NCI-H1436 (cell line): ENCODE measurements at regions not wholly inside any gene's neighbourhood (a gene's known extent, or its start where the extent isn't known, plus 50 kb on each side); places are given as distances from the start of the nearest gene placed in this dataset.
"Not testable (repeated sequence)": the region's sequence is repeated elsewhere in the genome, so short reads cannot be mapped to it uniquely, and the experiment has no call there.

Experiments used
- DNase-seq: peaks from one replicate; lab custom pipeline; 2025; lab: John Stamatoyannopoulos, UW

DNA sequence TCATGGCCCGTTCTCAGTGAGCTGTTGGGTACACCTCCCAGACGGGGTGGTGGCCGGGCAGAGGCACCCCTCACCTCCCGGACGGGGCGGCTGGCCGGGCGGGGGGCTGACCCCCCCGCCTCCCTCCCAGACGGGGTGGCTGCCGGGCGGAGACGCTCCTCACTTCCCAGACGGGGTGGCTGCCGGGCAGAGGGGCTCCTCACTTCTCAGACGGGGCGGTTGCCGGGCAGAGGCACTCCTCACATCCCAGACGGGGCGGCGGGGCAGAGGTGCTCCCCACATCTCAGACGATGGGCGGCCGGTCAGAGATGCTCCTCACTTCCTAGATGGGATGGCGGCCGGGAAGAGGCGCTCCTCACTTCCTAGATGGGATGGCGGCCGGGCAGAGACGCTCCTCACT, 129.7 kb upstream of the DAAM1 start:
- not testable (repeated sequence) for DNase-seq

DNA sequence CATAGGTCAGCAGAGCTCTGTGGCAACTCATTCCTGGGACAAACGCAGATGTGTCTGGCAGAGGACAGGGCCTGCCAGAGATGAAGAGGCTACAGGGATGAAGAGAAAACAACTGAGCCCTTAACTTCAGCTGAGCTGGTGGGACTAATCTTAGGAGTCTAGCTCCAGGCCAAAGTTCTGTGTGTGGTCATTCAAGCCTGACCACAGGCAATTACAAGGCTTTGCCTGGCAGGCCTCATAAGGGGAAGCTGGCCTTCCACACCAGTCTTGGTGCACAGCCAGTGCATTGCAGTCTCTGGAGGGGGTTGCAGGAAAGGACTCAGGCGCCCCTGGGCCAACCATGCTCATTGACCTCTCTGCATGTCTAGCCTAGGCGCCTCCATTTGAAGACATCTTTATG, 127.6 kb upstream of the DAAM1 start:
- DNase-seq: no peak

DNA sequence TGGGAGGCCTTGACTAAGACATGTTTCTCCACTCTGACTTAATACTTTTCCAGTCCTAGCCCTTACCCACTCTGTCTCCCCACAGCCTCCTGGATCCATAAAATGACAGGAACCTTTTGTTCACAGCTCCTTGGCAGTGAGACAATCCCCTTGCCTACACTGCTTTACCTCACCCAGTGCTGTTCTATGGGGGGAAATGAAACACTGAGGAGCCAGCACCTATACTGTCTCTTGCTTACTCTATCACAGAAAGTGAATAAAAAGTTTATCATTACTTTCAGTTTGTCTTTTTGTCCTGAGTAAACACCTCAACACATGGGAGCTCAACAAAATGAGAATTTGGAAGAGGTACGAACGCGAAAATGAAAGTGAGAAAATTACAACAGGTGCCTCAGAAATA, 127.2 kb upstream of the DAAM1 start:
- DNase-seq: no peak

DNA sequence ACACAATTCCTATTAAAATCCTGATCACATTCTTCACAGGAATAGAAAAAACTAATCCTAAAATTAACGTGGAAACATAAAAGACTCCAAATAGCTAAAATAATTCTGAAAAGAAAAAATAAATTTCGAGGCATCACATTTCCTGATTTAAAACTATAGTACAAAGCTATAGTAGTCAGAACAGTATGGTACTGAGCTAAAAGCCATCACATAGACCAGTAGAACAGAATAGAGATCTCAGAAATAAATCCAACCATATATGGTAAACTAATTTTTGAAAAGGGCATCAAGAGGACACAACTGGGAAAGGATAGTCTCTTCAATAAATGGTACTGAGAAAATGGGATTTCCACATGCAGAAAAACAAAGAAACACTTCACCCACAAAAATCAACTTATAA, 125.2 kb upstream of the DAAM1 start:
- no peak for DNase-seq

DNA sequence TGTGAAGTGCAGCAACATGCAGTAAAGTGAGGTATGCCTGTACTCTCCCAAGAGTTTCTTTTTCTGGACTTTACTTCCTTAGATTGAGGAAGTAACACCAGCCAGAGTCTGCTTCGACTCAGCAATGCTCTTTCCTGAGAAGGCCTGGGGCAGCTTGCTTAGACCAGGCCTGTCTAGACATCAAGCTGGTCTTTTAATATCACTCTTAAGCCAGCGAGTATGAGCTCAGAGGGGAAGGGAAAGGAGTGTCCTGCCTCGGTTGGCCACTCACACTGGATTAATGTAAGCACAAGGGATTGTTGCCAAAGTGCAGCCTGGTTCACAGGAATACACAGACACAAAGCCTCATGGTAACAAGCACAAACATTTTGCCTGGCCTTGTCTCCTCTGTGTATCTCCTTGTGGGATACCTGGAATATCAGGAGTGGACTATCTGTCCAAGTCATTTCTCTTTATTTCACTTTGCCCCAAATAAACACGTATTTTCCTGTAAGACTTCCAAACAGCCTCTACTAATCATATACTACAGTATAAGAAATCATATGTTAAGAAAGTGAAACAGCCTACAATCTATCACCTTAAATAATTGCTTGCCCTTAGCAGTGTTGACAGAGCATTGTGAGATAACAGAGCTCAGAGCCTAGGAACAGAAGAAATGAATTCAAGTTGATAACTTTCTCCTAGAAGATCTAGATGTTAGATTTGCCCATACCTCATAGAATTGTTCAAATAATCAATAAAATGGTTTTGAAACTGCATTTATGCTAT, 121.2 kb upstream of the DAAM1 start:
- no peak for DNase-seq

DNA sequence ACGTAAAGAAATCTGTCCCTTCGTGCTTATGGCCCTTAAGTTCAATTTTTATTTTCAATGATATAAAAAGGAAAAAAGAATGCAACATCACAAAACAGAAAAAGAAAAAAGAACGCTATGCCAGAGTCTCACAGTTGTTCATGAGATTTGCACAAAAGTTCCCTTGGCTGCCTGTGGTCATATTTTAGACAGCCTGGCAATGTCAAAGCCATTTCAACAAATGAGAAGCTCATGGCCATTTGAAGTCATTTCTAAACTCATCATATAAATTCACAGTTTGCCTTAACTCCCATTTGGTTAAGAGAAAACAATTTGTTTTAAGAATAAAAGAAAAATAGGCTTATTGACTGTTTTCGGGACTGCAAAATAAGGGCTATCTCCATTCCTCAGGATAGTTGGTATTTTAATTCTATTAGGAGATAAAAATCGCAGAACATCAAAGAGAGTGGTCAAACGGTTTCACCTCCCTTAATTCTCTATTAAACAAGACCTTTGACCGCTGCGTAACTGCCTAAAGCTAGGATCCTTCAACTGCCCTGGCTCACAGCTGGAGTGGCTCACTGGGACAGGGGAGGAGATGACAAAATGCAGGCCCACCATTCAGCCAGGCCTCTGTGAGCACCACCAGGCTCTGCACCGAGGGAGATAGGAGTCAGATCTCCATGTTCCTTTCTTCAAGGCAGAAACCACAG, 119.2 kb upstream of the DAAM1 start:
- no peak for DNase-seq

DNA sequence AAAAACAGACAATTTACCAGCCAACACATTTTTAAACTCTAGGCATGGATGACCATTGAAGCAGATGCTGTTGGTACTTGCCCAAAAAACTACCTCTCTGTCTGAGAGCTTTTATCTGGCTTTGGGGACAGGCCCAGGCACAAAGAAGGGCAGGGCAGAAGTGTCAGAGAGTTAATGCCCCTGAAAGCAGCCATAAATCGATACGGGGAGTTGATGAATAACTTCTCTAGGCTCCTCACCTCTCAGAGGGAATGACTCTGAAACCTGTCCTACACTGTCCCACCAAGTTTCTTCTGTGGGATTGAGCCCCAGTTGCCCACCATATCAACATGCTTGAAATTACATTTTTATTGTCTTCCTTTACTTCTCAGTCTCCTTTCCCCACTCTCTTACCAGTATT, 113.0 kb upstream of the DAAM1 start:
- no peak for DNase-seq

DNA sequence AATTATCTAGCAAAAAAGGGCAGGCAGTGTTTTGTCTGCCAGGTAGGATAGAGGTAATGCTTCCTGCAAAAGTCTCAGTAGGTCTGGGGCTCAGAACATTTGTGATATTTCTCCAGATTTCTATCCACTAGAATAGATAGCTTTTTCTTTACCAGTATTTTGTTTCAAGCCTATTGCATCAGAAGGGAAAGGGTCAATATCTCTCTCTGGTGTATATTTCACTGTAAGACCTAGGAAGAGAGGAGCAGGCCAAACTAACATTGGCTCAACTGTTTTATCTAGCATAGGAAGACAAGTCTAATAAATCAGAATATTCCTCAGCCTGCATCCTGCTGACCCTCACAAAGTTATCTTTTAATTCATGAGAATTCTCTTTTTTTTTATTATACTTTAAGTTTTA, 106.7 kb upstream of the DAAM1 start:
- no peak for DNase-seq

DNA sequence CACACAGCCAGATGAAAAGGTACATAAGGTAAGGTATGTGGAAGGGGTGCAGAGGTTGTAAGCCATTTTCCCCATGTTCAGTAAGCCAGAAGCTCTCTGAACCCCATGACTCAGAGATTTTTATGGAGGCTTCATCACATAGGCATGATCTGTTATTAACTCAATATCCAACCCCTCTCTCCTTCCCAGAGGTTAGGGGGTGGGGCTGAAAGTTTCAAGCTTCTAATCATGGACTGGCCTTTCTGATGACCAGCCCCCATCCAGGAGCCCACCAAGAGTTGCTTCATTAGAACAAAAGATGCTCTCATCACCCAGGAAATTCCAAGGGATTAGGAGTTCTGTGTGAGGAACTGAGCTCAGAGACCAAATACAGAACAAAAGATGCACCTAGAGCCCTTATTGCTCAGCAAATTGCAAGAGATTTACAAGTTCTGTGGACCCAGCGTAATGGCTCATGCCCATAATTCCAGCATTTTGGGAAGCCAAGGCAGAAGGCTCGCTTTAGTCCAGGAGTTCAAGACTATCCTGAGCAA, 103.2 kb upstream of the DAAM1 start:
- DNase-seq: no peak

DNA sequence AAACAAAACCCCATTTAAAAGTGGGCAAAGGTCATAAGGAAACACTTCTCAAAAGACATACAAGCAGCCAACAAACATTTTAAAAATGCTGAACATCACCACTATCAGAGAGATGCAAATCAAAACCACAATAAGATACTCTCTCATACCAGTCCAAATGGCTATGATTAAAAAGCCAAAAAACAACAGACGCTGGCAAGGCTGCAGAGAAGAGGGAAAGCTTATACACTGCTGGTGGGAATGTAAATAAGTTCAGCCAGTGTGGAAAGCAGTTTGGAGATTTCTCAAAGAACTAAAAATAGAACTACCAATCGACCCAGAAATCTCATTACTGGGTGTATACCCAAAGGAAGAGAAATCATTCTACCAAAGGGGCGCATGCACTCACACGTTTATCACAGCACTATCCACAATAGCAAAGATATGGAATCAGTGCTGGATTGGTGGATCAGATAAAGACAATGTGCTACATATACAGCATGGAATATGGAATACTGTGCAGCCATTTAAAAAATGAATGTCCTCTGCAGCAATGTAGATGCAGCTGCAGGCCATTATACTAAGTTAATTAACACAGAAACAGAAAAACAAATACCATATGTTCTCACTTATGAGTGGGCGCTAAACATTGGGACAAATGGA, 102.1 kb upstream of the DAAM1 start:
- no peak for DNase-seq

DNA sequence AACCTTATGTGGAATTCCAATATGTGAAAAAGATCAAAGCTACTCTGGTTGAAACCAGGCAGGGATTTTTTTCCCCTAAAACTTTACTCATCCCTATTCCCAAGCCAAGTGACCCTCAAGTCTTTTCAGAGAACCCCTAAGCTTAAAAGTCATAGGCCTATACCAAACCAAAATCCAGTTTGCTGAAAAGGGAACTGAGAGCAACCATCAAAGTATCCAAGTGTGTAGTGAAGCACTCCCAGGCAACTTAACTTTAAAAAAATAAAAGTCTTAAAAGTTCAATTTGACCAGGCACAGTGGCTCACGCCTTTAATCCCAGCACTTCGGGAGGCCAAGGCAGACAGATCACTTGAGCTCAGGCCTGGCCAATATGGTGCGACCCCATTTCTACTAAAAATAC, 101.2 kb upstream of the DAAM1 start:
- DNase-seq: no peak

DNA sequence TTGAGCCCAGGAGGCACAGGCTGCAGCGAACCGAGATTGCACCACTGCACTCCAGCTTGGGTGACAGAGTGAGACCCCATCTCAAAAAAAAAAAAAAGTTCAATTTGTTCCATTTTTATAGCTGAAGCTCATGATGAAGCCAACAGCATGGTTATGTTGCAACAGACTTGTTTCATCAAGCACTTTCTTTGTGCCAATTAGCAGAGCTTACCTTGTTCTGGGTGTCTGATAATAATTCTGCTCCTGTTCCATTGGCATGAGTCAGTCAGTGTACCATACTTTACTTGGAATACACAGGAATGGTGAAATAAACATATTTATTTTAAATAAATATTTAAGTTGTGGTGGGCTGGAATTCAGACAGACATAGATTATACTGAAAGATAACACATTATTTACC, 100.8 kb upstream of the DAAM1 start:
- DNase-seq: no peak

DNA sequence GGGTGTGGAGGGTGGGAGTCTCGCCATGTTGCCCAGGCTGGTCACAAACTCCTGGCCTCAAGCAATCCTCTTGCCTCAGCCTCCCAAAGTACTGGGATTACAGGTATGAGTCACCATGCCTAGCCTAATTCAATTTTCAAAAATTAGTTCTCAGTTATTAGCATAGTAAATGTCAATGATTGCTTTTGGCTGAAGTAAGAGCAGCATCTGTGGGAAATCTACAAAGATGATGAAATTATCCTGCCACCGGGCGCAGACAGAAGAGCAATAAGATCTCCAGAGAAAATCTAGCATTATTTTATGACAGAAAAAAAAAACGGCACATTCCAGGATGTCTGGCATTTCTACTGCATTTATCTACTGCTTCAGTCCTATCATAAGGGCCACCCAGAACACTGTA, 97.9 kb upstream of the DAAM1 start:
- no peak for DNase-seq

DNA sequence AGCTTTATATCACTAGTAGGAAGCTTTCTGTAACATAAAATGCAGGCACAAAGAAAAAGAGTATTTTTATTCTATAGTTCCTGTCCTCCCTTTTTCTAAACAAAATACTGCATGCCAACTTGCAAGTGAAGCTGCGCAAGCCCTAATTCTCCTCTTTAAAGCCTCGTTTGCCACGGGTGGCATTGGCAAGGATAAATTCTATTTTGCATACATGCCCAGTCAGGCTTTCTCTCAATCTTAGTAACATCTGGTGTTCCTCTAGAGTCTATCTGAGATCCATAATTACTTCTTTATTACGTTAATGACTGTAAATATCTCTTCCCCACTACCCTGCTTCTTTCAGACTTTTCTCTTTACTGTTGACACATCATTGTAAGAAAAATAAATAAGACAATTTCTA, 97.1 kb upstream of the DAAM1 start:
- DNase-seq: no peak

DNA sequence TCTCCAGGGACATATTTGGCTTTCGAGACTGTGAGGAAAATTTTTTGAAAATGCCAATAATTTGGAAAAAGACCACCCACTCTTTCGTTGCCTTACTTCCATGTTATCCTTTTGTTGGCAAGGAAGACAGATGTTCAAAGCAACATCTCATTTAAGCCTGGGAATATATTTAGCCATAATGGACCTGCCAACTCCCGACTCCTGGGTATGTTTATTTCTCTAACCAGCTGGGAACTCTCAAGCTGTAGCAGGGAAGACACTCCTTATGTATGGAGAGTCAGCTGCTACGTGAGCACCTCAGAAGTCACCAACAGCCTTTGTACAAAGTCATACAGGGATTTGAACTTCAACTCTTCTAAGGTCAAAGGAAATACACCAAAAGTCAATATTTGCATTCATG, 96.5 kb upstream of the DAAM1 start:
- DNase-seq: no peak

DNA sequence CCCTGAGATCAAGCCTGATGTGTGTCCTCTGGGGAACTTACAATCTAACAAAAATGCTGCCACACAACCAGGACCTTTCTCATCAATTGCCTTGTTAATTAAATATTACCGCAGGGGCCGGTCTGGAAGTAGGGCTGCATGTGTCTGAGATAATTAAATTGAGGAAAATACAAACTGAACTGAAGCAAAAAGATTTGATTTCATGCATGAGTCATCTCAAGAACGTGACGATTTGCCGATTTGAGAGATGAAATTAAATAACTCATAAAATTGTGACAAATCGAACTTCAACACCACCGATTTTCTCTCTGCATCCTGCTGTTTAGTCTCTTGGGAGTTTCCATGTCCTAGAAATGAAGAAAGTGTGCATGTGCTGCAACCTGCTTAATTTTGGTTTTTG, 94.6 kb upstream of the DAAM1 start:
- no peak for DNase-seq

DNA sequence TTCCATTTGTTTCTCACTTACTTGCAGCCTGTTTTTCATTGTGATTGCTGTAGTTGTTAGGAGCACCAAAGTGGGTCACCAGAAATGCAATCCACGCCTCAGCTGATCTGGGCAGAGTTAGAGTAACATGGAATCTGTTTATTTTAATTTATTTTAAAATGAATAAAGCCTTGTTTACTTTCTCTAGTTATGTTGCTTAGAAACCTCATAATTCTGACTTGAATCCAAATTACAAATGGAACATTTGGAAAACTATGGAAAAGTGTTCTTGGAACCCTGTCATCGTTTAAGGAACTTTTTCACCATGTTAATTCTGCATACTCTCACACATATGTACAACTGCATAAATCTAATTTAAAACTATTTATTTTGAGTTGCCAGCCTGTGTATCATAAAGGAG, 92.2 kb upstream of the DAAM1 start:
- no peak for DNase-seq

DNA sequence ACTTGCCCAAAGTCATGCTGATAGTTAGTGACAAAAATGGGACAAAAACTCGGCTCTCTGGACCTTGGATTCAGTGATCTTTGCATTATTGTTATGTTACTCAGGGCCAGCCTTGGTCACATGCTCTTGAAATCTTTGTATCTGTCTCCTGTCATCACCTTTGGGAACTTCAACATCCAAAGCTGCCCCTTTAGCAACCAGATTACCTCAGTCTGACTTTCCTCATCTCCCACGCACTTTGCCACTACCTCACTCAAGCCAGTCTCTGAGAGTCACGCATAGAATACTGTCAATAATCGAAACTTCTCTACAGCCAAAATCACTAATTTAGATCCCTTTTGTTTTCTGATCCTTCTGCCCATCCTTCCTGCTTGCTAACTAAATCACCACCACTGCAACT, 90.8 kb upstream of the DAAM1 start:
- DNase-seq: no peak

DNA sequence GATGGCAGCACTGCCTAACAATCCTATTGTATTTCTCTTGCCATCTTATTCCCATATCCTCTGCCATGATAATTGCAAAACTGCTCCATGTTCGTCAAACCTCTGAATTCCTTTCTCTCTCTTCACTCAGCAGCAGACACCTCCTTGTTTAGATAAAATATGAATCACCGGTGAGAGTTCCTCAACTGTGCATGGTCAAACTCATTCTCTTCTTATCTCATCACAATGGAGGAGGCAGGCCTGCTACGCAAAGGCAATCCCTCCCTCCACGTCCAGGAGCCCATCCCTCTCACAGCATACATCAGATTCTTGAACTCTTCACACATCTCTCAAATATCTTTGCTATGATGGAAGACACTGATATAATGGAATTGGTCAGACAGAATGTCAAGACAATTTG, 90.1 kb upstream of the DAAM1 start:
- no peak for DNase-seq

DNA sequence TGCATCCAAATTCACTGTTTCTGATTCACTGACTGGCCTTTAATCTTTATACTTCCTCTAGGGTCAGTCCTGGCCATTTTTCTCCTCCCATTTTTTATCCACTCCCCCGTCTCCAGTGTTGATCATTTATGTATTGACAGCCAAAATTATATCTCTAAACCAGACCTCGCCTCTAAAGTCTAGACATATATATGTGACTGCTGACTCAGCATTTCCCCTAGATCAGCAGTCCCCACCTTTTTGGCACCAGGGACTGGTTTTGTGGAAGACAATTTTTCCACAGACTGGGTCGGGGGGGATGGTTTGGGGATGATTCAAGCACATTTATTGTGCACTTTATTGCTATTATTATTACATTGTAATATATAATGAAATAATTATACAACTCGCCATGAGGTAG, 88.3 kb upstream of the DAAM1 start:
- no peak for DNase-seq

DNA sequence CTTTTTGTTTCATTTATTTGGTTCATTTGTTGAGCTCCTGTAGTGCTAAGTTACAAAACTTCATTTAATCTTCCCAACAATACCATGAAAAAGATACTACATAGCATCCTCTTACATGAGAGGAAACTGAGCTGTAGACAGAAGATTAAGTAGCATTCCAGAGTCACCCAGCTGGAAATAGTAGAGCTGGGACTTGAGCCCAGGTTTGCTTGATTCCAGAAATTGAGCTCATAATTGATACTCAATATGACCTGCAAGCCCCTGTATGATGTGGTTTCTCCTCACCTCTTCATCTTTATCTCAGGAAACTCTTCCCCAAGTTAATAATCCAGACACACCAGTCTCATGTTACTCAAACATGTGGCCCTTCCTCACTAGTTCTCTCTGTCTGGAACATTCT, 87.0 kb upstream of the DAAM1 start:
- DNase-seq: no peak

DNA sequence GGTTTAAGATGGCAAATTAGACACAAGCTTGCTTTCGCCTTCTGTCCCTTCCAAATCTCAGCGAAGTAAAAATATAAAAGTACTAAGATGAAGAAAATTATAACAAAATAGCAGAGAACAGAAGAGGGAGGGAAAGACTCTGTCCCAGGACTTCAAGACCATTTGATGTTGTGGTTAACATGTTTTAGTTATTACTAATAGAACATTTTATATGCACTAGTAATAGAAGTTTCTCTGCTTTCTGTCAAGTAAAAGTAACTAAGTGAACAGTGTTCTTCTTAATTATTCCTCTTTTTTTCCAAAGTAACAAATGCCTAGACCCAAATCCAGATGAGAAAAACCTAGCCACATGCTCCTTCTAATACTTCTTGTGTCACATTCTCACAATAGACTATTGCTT, 85.1 kb upstream of the DAAM1 start:
- no peak for DNase-seq

DNA sequence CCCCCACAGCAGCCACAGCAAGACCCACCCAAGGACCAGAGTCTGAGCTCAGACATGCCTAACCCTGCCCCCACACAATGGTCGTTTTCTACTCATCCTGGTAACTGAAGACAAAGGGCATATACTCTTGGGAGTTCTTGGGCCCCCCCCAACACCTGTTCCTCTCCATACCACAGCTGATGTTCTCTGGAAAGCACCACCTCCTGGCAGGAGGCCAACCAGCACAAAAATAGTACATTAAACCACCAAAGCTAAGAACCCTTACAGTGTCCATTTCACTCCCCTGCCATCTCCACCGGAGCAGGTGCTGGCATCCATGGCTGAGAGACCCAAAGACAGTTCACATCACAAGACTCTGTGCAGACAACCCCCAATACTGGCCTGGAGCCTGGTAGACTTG, 80.6 kb upstream of the DAAM1 start:
- DNase-seq: peak; percentile 81
